ENCODE measurements at regions not wholly inside any gene's neighbourhood (a gene's known extent, or its start where the extent isn't known, plus 50 kb on each side); places are given as distances from the start of the nearest gene placed in this dataset.

GRCh38 chr4:173855015-173855414 lies 325.0 kb upstream of the HAND2 start:
- no peak for TF ChIP-seq CTCF (conservative IDR thresholded peaks at IDR 0.05)
- H3K27ac ChIP-seq: no peak overlapping the region

DNA sequence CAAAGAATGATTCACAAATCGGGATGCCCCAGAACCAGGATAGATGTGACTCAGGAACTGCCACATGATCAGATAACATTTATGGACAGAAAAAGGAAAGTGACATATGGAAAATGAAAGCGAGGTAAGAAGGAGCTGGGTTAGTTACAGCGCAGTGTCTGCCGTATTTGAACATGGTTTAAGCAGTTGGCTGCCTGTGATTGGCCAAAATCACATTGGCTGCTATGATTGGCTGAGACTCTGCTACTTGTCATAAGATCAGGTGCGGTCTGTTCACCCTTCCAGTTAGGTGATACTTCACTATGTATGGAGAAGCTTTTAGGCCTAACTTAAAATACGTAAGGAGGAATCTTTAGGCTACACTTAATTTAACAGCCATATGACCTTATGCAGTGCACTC lies 322.7 kb upstream of the HAND2 start:
- H3K27ac ChIP-seq: no peak overlapping the region
- no peak for TF ChIP-seq CTCF (conservative IDR thresholded peaks at IDR 0.05)

GRCh38 chr4:173845580-173845979 lies 315.6 kb upstream of the HAND2 start:
- H3K27ac ChIP-seq: no peak overlapping the region
- TF ChIP-seq CTCF (conservative IDR thresholded peaks at IDR 0.05): no peak

DNA sequence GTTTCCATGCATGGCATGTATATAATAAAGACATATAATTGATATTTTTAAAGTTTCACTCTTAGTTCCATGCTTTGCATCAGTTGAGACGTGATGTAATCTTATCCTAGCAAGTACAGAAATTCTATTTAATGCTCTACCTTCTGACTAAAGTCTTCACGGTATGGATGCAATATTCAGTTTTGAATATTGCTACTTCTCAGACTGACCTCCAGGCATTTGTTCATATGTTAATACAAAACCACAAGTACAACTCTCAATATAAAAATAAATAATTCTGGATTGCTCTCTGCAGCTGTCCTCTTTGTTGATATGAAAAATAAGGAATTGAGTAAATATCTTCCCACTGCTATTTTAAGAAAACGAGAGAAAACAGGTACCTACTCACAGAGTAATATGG lies 309.8 kb upstream of the HAND2 start:
- TF ChIP-seq CTCF (conservative IDR thresholded peaks at IDR 0.05): no peak
- no peak overlapping the region for H3K27ac ChIP-seq

- no peak for TF ChIP-seq CTCF (conservative IDR thresholded peaks at IDR 0.05)
- H3K27ac ChIP-seq: no peak overlapping the region
Measured at GRCh38 chr4:173837517-173837916, 307.5 kb upstream of the HAND2 start.

DNA sequence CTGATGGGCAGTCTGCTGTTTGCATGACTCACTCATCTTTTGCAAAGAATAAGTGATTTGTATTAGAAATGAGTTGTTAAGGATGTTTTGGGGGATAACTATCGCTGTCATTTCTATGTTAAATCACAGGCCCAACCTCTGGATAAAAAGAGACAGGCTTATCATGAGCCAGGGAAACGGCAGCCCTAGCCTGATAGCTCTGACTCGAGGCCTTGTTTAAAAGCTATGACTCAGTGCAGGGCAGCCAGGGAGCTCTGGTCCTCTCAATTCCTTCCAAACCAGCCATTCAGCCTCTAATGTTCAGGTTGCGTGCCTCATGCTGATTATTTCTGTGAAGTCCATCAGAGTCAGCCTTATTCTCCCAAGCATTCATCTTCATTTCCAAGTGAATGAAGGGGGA lies 305.9 kb upstream of the HAND2 start:
- TF ChIP-seq CTCF (conservative IDR thresholded peaks at IDR 0.05): no peak

GRCh38 chr4:173834151-173834550 lies 304.1 kb upstream of the HAND2 start:
- TF ChIP-seq CTCF (conservative IDR thresholded peaks at IDR 0.05): 0 out of 2 replicates have a peak, but pooled peaks have one; percentile 32
- no peak overlapping the region for H3K27ac ChIP-seq

More for the DNA sequence above, 305.9 kb upstream of the HAND2 start:
- no peak overlapping the region for H3K27ac ChIP-seq

DNA sequence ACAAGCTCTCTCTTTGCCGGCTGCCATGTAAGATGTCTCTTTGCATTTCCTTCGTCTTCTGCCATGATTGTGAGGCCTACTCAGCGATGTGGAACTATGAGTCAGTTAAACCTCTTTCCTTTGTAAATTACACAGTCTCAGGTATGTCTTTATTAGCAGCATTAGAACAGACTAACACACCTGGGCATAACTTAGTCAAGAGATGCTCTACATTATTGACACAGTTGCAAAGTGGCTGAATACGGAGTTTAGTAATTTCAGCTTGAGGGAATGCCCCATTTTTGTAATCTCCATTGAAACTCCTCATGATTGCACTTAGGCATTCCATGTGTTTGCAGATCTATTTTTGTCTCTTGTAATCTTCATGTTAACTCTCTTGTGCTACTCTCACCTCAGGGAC lies 299.5 kb upstream of the HAND2 start:
- no peak overlapping the region for H3K27ac ChIP-seq
- TF ChIP-seq CTCF (conservative IDR thresholded peaks at IDR 0.05): no peak
